ENCODE measurements at regions not wholly inside any gene's neighbourhood (a gene's known extent, or its start where the extent isn't known, plus 50 kb on each side); places are given as distances from the start of the nearest gene placed in this dataset.

DNA sequence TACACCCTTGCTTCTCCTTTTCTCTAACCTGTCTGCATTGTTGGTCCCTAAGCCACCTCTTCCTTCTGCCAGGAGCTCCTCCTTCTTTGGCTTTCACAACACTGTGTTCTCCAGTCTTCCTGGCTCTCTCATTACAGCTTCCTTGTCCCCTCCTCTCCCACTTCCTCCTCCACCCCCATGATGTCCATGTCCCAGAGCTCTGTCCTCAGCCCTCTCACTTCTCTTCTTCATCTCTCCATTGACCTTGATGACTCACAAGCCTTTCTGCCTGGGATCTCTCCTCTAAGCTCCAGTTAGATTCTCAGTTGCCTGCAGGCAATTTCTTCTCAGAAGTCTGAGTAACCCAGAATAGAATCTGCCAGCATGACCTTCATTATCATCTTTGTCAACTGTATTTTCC, 100.3 kb upstream of the WASF3 start:
- TF ChIP-seq, protein P1, sequence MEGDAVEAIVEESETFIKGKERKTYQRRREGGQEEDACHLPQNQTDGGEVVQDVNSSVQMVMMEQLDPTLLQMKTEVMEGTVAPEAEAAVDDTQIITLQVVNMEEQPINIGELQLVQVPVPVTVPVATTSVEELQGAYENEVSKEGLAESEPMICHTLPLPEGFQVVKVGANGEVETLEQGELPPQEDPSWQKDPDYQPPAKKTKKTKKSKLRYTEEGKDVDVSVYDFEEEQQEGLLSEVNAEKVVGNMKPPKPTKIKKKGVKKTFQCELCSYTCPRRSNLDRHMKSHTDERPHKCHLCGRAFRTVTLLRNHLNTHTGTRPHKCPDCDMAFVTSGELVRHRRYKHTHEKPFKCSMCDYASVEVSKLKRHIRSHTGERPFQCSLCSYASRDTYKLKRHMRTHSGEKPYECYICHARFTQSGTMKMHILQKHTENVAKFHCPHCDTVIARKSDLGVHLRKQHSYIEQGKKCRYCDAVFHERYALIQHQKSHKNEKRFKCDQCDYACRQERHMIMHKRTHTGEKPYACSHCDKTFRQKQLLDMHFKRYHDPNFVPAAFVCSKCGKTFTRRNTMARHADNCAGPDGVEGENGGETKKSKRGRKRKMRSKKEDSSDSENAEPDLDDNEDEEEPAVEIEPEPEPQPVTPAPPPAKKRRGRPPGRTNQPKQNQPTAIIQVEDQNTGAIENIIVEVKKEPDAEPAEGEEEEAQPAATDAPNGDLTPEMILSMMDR (IDR thresholded peaks at IDR 0.05; ENCODE audit: low read depth, low read length) = no peak
- no peak for TF ChIP-seq POLR2A (IDR thresholded peaks at IDR 0.05; ENCODE audit: extremely low read depth, insufficient read length)
- TF ChIP-seq, protein P2, sequence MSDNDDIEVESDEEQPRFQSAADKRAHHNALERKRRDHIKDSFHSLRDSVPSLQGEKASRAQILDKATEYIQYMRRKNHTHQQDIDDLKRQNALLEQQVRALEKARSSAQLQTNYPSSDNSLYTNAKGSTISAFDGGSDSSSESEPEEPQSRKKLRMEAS (IDR thresholded peaks at IDR 0.05; ENCODE audit: low read depth, low read length) = no peak

All from NB4 (cell line).